ENCODE measurements at regions not wholly inside any gene's neighbourhood (a gene's known extent, or its start where the extent isn't known, plus 50 kb on each side); places are given as distances from the start of the nearest gene placed in this dataset.
"Not testable (repeated sequence)": the region's sequence is repeated elsewhere in the genome, so short reads cannot be mapped to it uniquely, and the experiment has no call there.

DNA sequence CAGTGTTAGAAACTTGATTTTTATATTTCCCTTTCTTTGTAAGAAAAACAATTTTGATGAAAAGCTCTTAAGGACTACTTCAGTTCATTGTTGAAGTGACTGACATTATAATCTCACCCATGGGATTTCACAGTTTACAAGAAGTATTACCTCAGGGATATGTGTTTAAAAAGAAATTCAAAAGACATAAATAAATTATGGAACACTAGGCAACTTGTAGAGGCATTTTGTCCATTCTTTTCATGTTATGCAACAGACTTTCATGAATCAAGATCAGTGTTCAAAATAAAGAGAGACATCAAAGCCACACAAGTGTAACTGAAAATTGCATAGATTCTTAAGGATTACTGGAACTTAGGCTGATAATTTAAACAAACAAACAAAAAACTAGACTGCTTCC, 196.8 kb upstream of the AGTR1 start:
- DNase-seq (ENCODE audit: low spot score): no peak

DNA sequence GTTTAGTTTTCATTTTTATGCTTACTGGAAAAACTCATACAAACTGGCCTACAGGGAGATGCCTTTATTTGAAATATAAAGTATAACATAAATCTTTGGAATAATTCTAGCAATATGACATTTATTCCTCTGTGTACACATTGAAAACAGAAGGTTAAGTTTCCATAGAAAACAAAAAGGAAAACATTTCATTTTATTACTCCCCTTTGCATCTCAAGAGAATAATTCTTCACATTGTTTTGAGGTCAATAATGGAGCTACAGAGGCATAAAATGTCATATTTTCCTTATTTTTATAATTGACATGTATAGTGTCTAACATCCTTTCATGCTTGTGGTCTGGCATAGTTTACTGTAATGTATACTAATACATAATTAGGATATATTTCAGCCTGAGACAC, 187.6 kb upstream of the AGTR1 start:
- DNase-seq (ENCODE audit: low spot score): no peak

DNA sequence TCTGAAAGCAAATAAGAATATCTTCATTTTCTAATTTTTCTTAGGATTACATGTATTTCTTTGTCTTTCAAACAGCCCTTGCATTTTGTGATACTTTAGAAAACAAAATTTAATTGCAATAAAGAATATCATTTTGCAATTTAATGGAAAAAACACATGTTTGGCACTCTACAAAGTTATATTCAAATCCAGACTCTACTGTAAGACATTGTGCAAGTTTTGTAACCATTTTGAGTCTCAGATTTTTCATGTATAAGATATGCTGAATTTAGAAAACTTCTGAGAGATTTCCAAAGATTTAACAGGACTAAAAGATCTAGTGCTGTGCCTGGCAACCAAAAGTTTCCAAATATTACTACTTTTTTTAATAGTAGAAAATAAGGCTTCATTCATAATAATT, 187.1 kb upstream of the AGTR1 start:
- no peak for DNase-seq (ENCODE audit: low spot score)

DNA sequence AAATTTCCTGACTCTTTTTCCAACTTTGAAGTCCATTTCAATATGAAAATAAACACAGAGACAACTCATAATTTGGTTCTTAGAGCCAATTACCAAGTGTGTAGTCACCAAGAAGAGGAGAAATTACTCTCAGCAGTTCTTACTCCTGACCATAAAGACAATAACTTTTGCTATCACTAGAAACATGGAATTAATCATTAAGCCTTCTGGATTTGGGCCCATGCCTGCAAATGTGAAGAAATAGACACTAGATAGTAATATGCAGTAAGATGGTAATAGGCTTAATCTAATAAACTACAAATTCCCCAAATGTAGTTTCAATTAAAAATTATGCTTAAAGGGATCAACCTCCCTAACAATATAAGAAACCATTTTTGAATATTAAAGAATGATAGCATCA, 185.1 kb upstream of the AGTR1 start:
- DNase-seq (ENCODE audit: low spot score): no peak

DNA sequence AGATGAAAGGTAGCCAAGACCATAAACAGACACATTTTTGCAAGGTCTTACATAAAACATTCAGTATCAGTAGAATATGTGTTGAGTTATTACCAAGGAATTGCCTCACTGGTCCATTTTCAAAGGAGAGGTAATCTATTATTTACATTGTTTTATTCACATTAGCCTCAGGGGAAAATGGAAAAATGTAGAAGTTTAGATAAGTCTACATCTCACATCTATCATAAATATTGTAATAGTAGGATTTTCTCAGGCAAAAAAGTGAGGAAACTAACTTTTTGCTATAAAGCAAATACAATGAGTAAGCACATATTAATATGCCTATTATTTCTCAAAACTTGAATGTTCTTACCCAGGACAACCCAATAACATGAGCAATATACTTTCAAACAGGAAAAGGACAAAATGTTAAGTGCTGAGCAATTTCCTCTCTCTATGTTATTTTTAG, 184.6 kb upstream of the AGTR1 start:
- no peak for DNase-seq (ENCODE audit: low spot score)

DNA sequence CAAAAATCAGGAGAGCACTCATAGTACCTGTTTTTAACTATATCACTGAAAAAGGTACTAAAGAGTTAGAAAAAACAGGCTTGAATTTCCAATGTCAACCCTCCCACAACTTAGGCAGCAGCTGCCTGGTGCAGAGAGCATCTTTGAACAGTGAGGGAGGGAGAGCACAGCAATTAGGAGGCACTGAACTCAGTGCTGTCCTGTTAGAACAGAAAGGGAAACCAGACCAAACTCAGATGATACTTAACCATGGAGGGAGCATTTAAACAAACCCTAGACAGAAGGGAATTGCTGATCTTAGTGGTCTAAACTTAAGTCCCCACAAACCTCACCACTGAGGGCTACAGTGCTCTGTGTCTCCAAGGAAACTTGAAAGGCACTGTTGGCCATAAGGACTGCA, 179.2 kb upstream of the AGTR1 start:
- no peak for DNase-seq (ENCODE audit: low spot score)

DNA sequence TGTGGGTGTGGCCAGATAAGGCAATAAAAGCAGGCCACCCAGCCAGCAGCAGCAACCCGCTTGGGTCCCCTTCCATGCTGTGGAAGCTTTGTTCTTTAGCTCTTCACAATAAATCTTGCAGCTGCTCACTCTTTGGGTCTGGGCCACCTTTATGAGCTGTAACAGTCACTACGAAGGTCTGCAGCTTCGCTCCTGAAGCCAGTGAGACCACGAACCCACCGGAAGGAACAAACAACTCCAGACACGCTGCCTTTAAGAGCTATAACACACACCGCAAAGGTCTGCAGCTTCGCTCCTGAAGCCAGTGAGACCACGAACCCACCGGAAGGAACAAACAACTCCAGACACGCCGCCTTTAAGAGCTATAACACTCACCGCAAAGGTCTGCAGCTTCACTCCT, 172.1 kb upstream of the AGTR1 start:
- not testable (repeated sequence) for DNase-seq (ENCODE audit: low spot score)

DNA sequence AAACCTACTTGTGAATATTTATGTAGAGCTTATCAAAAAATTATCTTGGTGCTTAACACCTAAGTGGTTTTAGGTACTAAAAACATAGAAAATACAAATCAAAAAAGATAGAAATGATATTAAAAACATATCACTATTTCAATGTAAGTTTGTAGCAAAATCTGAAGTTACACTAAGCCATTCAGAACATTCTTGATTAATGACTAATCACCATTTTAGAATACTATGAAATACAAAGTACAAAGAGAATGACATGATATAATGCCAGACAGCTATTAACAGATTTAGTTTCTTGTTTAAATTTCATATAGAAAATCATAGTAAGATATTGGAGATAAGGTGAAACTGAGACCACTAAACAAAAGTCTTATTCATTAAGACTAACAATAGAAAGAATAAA, 169.7 kb upstream of the AGTR1 start:
- no peak for DNase-seq (ENCODE audit: low spot score)

DNA sequence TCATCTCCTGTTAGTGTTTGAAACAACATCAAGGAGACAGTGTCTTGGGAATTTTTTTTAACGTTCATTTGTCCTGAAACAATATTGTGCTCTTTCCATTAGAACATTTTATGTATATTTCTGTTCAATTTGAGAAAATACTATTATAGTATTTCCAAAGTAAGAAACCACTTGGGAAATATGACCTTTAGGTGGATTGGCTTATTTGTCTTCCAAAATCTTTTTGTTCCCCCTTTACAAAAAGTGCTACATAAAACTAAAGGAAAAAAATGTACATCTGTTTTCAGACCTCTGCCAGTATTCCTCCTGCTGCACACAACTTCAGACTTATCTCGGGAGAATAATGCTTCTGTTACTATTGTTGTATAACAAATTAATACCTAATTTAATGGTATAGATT, 165.9 kb upstream of the AGTR1 start:
- DNase-seq (ENCODE audit: low spot score): no peak

DNA sequence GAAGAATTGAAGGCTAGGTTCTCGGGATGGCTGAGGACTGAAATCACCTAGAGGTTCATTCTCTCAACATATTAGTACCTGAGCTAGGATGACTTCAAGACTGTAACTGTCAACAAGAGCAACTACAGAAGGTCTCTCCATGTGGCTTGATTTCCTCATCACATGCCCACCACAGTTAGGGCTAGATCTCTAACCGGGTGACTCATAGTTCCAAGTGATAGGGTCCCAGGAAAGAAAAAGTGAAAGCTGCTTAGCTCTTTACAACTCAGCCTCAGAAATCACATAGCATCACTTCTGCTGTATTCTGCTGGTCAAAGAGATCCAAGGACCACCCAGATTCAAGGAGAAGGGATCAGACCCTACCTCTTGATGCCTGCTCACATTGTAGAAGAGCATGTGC, 165.4 kb upstream of the AGTR1 start:
- no peak for DNase-seq (ENCODE audit: low spot score)

DNA sequence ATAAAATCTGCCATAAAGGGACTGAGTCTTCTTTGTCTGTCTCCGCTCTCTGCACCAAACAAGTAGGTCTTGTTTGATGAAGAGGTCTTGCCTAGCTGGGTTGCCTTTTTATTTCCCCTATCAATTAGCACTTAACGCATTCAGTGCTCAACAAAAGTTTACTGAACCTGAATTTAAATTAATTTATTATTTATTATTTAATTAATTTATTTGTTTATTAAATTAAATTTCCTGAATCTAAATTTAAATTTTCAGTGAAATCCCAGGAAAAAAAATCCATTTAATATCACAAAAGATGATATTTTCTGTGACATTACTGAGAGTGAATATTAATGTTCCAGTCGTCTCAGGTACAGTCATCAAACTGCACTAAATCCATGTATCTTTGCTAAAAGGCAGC, 164.9 kb upstream of the AGTR1 start:
- no peak for DNase-seq (ENCODE audit: low spot score)

DNA sequence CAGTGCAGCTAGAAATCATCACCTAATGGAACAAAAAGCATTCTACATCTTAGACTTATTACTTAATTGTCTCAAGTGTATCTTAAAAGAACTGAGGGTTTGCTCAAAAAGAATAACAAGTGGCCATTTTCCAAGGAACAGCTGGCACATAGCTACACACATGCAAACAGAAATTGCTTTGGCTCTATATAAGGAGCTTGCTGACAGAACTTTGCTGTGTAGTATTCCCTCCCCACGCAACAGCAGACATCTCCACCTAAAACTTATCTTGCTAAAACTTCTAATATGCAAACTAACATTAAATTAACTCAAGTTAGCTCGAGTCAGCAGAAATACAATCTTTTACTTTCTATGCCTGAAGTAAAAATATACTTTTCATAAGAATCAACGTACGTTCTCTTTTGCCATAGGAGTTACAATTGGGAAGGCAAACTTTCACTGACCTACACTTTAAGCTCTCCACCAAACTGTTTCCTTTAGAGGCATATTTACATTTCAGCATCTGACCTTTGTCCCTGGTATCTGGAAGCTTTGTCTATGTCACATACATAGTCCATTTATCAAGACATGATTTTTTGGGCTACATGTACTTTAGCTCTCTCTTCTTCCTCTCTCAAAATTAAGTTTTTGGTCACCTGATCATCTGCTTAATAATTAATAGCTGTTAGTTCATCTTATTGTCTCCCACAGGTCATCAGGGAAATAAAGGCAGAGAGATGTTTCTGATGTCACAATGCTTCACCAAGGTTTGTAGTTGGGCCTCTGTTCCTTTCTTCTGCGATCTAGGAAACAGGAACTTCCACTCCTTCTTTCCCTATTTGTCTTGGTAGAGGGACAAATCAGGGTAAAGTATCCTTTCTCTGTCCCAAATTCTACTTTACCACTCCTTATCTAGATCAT, 163.4 kb upstream of the AGTR1 start:
- DNase-seq (ENCODE audit: low spot score): no peak

DNA sequence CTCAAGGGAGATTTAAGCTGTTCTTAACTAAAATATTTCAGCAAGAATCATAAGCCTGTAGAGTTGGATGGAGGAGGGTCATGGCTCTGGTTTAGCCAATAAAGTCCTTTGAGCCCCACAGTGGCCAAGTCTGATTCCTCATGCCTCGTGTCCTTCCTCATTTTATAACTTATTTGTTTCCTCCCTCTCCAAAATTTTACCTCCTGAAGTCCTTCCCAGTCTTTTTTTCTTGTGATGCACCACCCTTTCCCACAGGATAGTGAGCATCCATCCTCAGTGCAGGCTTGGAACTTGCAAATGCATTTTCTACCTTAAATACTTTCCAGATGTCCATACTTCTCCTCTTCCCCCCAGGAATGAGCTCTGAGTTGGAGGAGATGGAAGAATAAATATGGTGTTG, 162.7 kb upstream of the AGTR1 start:
- no peak for DNase-seq (ENCODE audit: low spot score)

DNA sequence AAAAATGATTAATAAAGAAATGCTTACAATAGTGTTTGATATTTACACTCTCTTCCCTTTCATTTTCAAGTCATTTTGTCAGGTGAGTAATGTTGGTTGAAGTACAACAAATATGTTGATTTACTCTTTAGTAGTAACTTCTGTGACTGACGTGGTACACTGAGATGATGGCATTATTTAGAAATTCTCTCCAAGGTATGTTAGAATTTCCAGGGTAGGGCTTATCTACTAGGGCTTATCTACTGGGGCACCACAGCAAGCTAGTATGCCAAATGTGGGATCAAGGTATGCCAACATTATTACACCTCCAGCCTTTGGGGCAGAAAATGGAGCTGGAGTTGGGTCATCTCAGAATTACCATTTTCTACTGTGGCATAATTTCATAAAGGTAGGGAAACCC, 157.4 kb upstream of the AGTR1 start:
- no peak for DNase-seq (ENCODE audit: low spot score)

DNA sequence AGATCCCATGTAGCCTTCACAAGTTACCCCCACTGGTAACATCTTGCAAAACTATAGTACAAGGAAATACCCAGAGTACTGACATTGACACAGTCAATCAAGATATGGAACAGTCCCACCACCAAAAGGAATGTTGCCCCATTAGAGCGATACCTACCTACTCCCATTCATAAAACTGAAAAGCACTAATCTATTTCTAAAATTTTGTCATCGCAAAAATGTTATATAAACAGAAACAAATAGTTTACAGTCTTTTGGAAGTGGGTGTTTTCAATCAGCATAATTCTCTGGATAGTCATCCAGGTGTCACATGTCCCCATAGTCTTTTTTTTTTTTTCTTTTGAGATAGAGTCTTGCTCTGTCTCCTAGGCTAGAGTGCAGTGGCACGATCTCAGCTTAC, 156.9 kb upstream of the AGTR1 start:
- no peak for DNase-seq (ENCODE audit: low spot score)

DNA sequence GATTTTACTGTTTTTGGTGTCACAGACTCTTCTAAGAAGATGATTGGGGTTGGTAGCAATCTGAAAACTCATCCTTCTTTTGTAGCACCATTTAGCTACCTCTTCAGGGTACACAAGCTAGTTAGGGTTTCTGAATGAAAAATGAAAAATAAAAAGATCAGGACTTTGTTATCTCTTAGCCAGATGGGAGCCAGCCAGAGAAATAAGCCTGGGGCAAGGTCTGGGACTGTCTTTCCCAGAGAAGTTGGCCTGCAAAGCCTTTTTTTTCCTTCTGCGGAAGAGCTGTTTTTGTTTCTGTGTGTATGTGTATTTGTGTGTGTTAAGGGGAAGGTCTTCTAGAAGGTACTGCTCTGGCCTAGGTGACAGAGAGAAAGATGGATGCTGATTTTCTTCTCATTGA, 150.7 kb upstream of the AGTR1 start:
- no peak for DNase-seq (ENCODE audit: low spot score)

DNA sequence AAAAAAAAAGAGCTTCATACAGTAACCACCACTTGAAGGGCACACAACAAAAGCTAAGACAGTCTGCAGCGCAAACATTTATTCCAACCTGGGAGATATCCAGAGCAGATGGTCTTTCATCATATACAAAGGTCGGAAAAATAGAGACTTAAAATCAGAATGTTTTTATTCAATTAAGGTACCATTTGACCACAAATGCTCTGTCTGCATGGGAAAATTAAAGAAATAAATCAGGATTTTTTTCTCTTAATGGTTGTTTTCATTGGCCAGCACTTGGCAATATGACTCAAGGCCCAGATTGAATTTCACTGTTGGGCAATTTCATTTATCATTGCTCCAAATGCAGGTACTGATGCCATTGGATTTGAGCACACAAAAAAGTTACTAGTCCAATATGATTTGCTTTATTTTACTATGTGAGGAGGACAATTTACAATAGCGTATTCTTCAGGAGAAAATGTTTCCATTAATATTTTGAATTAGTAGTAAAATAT, 145.9 kb upstream of the AGTR1 start:
- no peak for DNase-seq (ENCODE audit: low spot score)

DNA sequence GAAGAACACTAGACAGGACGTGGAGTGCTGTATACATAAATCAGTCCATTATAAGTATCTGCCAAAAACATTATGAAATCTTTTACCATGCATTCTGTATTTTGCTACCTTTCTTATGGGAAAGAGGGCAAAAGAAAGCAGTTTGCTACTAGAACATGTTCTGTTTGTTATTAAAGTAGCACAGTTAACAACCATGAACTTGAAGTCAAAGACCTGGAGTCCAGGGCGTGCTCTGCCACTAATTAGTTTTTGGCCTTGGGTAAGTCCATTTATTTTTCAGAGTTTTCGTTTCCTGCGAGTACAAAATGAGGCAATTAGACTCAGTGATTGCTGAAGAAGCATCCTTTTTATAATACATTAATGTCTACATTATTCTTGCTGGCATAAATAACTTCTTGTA, 143.3 kb upstream of the AGTR1 start:
- no peak for DNase-seq (ENCODE audit: low spot score)

DNA sequence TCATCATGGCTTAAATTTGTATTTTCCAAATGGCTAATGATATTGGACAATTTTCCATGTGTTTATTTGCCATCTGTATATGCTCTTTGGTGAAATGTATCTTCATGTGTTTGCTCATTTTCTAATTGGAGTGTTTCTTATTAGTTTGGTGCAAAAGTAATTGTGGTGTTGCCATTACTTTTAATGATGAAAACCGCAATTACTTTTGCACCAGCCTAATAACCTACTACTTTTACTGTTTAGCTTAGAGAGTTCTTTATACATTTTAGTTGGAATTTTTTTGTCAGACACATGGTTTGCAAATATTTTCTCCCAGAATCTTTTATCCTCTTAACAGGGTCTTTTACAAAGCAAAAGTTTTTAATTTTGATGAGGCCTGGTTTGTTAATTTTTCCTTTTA, 141.0 kb upstream of the AGTR1 start:
- DNase-seq (ENCODE audit: low spot score): no peak

DNA sequence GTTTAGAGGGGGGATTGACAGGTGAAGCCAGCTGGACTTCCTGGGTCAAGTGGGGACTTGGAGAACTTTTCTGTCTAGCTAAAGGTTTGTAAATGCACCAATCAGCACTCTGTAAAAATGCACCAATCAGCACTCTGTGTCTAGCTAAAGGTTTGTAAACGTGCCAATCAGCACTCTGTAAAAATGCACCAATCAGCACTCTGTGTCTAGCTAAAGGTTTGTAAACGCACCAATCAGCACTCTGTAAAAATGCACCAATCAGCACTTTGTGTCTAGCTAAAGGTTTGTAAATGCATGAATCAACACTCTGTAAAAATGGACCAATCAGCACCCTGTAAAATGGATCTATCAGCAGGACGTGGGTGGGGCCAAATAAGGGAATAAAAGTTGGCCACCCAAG, 120.1 kb upstream of the AGTR1 start:
- DNase-seq (ENCODE audit: low spot score): not testable (repeated sequence)

DNA sequence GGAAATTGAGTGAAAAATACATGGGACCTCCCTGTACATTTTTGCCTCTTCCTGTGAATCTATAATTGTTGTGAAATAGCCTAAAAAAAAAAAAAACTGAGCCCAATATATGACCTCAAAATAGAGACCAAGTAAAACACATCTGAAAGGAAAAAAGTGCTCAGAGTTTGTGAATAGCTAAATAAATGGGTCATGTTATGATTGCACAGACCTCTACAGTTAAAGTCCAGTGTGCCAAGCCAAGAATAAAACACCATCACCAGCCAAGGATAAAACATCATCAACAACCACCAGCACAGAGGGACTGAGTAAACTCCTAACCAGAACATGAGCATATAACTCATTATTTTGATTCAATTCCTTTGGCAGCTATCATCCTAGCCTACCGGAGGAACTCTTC, 115.6 kb upstream of the AGTR1 start:
- no peak for DNase-seq (ENCODE audit: low spot score)

DNA sequence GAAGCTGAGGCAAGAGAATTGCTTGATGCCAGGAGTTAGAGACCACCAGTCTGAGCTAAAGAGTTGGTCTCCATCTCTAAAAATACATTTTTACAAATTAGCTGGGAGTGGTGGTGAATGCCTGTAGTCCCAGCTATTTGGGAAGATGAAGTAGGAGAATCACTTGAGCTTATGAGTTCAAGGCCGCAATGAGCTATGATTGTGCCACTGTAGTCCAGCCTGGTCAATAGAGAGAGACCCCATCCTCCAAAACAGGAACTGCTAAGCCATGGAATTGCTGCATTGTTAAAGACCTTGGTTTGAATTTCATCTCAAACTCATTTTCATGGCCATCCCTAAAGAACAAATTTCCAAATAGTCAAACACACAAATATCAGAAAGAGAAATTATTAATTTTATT, 113.9 kb upstream of the AGTR1 start:
- DNase-seq (ENCODE audit: low spot score): no peak

DNA sequence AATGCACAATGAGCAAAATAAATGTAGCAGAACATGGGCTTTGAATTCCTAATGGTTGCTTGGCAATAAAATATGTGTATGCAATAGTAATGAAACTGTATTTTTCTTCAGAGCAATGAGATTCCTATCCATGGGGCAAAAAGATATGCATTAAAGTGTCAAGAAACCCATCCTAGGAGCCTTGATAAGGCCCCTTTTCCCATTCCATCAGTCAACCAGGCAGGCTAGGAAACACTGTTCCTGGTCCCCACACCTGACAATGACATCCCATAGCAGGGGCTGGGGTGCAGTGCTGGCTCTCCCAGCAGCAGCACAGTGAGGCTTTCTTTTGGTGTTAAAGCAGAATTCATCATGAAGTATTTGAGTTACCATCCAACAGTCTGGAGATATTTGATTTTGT, 113.3 kb upstream of the AGTR1 start:
- DNase-seq (ENCODE audit: low spot score): no peak
